ENCODE measurements at regions not wholly inside any gene's neighbourhood (a gene's known extent, or its start where the extent isn't known, plus 50 kb on each side); places are given as distances from the start of the nearest gene placed in this dataset.

DNA sequence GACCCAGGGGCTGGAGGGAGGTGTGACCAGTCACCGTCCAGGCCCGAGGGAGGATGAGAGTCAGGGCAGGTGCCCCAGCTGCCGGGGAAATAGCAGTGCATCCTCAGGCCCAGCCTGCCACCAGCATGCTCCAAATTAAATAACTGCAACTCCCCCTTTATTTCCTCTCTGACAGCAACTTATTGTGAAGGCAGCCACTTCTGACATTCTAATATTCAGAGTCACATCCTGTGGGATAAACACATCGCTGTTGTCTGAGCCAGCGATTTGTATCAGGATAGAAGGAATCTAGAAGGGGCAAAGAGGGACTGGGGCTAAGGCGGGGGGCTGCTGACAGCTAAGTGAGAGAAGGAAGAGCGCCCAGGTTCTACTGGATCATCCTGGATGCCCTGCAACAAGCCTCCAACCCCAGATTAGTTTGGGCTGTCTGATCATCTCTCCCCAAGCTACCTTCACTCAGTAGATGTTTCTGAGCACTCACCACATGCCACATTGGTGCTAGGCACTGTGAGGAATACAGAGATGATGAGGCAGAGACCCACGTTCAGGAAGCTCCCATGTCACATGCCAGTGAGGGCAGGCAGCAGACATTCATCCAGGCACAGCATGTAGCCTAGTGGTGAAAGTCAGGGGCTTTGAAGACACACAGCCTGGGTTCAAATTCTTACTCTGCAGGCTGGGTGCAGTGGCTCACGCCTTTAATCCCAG is 214.1 kb downstream of the BUD13 start:
- ATAC-seq: no peak; the same call in 1 of the 3 replicates

DNA sequence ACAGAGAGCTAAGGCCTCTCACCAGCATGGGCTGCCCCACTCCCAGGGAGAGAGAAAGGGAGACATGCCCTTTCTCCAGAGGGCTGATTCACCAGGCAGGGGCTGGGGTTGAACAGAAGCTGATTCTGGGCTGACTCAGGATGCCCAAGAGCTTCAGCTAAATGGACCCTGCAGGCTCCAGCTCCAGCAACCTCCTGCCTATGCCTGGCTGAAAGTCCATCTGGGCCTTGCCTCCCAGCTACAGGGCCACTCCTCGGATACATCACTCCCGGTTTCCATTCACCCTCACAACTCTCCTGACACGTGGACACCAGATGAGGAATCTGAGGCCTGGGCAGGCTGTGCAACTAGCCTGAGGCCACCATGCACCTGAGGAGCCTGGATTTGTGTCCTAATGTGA is 215.5 kb downstream of the BUD13 start:
- ATAC-seq: no peak
- no peak for TF ChIP-seq RARB (CRISPR knock-in tag; IDR thresholded peaks at IDR 0.05)
- TF ChIP-seq TCF4 (CRISPR knock-in tag; IDR thresholded peaks at IDR 0.05; ENCODE audit: borderline replicate concordance): no peak
- no peak for TF ChIP-seq TOX (CRISPR knock-in tag; IDR thresholded peaks at IDR 0.05; ENCODE audit: borderline replicate concordance)
- TF ChIP-seq BACH2 (CRISPR knock-in tag; IDR thresholded peaks at IDR 0.05; ENCODE audit: borderline replicate concordance): no peak
- no peak for TF ChIP-seq ZNF565 (CRISPR knock-in tag; conservative IDR thresholded peaks at IDR 0.05; ENCODE audit: low read depth)
- TF ChIP-seq, protein P1, sequence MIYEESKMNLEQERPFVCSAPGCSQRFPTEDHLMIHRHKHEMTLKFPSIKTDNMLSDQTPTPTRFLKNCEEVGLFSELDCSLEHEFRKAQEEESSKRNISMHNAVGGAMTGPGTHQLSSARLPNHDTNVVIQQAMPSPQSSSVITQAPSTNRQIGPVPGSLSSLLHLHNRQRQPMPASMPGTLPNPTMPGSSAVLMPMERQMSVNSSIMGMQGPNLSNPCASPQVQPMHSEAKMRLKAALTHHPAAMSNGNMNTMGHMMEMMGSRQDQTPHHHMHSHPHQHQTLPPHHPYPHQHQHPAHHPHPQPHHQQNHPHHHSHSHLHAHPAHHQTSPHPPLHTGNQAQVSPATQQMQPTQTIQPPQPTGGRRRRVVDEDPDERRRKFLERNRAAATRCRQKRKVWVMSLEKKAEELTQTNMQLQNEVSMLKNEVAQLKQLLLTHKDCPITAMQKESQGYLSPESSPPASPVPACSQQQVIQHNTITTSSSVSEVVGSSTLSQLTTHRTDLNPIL (CRISPR knock-in tag; IDR thresholded peaks at IDR 0.05; ENCODE audit: low read depth): no peak
- TF ChIP-seq, protein P2, sequence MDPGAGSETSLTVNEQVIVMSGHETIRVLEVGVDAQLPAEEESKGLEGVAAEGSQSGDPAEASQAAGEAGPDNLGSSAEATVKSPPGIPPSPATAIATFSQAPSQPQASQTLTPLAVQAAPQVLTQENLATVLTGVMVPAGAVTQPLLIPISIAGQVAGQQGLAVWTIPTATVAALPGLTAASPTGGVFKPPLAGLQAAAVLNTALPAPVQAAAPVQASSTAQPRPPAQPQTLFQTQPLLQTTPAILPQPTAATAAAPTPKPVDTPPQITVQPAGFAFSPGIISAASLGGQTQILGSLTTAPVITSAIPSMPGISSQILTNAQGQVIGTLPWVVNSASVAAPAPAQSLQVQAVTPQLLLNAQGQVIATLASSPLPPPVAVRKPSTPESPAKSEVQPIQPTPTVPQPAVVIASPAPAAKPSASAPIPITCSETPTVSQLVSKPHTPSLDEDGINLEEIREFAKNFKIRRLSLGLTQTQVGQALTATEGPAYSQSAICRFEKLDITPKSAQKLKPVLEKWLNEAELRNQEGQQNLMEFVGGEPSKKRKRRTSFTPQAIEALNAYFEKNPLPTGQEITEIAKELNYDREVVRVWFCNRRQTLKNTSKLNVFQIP (CRISPR knock-in tag; IDR thresholded peaks at IDR 0.05; ENCODE audit: borderline replicate concordance, low read depth): no peak
- no peak for TF ChIP-seq ZFP30 (CRISPR knock-in tag; IDR thresholded peaks at IDR 0.05)
- TF ChIP-seq ZFP3 (CRISPR knock-in tag; IDR thresholded peaks at IDR 0.05): no peak
- TF ChIP-seq PPARA (CRISPR knock-in tag; IDR thresholded peaks at IDR 0.05; ENCODE audit: borderline replicate concordance): no peak
- no peak for TF ChIP-seq ZC3H10 (CRISPR knock-in tag; IDR thresholded peaks at IDR 0.05)
- no peak for TF ChIP-seq ZNF70 (CRISPR knock-in tag; IDR thresholded peaks at IDR 0.05)
- no peak for TF ChIP-seq ZNF8 (CRISPR knock-in tag; IDR thresholded peaks at IDR 0.05)
- TF ChIP-seq CSDC2 (CRISPR knock-in tag; IDR thresholded peaks at IDR 0.05): no peak
- no peak for TF ChIP-seq GLIS3 (CRISPR knock-in tag; IDR thresholded peaks at IDR 0.05)

More for the DNA sequence above, 214.1 kb downstream of the BUD13 start:
- no peak for TF ChIP-seq SNAI2 (CRISPR knock-in tag; IDR thresholded peaks at IDR 0.05)
- TF ChIP-seq, protein P3, sequence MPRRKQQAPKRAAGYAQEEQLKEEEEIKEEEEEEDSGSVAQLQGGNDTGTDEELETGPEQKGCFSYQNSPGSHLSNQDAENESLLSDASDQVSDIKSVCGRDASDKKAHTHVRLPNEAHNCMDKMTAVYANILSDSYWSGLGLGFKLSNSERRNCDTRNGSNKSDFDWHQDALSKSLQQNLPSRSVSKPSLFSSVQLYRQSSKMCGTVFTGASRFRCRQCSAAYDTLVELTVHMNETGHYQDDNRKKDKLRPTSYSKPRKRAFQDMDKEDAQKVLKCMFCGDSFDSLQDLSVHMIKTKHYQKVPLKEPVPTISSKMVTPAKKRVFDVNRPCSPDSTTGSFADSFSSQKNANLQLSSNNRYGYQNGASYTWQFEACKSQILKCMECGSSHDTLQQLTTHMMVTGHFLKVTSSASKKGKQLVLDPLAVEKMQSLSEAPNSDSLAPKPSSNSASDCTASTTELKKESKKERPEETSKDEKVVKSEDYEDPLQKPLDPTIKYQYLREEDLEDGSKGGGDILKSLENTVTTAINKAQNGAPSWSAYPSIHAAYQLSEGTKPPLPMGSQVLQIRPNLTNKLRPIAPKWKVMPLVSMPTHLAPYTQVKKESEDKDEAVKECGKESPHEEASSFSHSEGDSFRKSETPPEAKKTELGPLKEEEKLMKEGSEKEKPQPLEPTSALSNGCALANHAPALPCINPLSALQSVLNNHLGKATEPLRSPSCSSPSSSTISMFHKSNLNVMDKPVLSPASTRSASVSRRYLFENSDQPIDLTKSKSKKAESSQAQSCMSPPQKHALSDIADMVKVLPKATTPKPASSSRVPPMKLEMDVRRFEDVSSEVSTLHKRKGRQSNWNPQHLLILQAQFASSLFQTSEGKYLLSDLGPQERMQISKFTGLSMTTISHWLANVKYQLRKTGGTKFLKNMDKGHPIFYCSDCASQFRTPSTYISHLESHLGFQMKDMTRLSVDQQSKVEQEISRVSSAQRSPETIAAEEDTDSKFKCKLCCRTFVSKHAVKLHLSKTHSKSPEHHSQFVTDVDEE (CRISPR knock-in tag; IDR thresholded peaks at IDR 0.05): no peak
- TF ChIP-seq BACH2 (CRISPR knock-in tag; IDR thresholded peaks at IDR 0.05; ENCODE audit: borderline replicate concordance): no peak
- TF ChIP-seq TOX (CRISPR knock-in tag; IDR thresholded peaks at IDR 0.05; ENCODE audit: borderline replicate concordance): no peak
- TF ChIP-seq, protein P2 (CRISPR knock-in tag; IDR thresholded peaks at IDR 0.05; ENCODE audit: borderline replicate concordance, low read depth): no peak
- no peak for TF ChIP-seq TCF4 (CRISPR knock-in tag; IDR thresholded peaks at IDR 0.05; ENCODE audit: borderline replicate concordance)
- TF ChIP-seq, protein P4, sequence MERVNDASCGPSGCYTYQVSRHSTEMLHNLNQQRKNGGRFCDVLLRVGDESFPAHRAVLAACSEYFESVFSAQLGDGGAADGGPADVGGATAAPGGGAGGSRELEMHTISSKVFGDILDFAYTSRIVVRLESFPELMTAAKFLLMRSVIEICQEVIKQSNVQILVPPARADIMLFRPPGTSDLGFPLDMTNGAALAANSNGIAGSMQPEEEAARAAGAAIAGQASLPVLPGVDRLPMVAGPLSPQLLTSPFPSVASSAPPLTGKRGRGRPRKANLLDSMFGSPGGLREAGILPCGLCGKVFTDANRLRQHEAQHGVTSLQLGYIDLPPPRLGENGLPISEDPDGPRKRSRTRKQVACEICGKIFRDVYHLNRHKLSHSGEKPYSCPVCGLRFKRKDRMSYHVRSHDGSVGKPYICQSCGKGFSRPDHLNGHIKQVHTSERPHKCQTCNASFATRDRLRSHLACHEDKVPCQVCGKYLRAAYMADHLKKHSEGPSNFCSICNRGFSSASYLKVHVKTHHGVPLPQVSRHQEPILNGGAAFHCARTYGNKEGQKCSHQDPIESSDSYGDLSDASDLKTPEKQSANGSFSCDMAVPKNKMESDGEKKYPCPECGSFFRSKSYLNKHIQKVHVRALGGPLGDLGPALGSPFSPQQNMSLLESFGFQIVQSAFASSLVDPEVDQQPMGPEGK (CRISPR knock-in tag; IDR thresholded peaks at IDR 0.05; ENCODE audit: borderline replicate concordance): no peak
- no peak for TF ChIP-seq ZNF8 (CRISPR knock-in tag; IDR thresholded peaks at IDR 0.05)
- TF ChIP-seq PPARA (CRISPR knock-in tag; IDR thresholded peaks at IDR 0.05; ENCODE audit: borderline replicate concordance): no peak
- no peak for TF ChIP-seq ZNF70 (CRISPR knock-in tag; IDR thresholded peaks at IDR 0.05)
- no peak for TF ChIP-seq OSR1 (CRISPR knock-in tag; IDR thresholded peaks at IDR 0.05)
- no peak for TF ChIP-seq GLIS3 (CRISPR knock-in tag; IDR thresholded peaks at IDR 0.05)
- TF ChIP-seq ZNF565 (CRISPR knock-in tag; conservative IDR thresholded peaks at IDR 0.05; ENCODE audit: low read depth): no peak
- TF ChIP-seq ZFP3 (CRISPR knock-in tag; IDR thresholded peaks at IDR 0.05): no peak
- no peak for TF ChIP-seq RARB (CRISPR knock-in tag; IDR thresholded peaks at IDR 0.05)
